Smooth muscle cell of the brain vasculature (primary cell): ENCODE measurements at regions not wholly inside any gene's neighbourhood (a gene's known extent, or its start where the extent isn't known, plus 50 kb on each side); places are given as distances from the start of the nearest gene placed in this dataset.

ENCODE experiments used
- DNase-seq: peaks from one replicate; pipeline ENCODE4 v3.0.0-alpha.2; 2012; ENCODE audit warnings: low read depth, low spot score

- DNase-seq = no peak
Measured at GRCh38 chr2:118322406-118322805, 234.1 kb downstream of the INSIG2 start.

GRCh38 chr2:118321432-118322105 is 233.3 kb downstream of the INSIG2 start:
- DNase-seq = no peak

- no peak for DNase-seq
Measured at GRCh38 chr2:118320658-118321057, 232.4 kb downstream of the INSIG2 start.

GRCh38 chr2:118320196-118320595 is 231.9 kb downstream of the INSIG2 start:
- no peak for DNase-seq

GRCh38 chr2:118319271-118319684 is 231.0 kb downstream of the INSIG2 start:
- DNase-seq = no peak

GRCh38 chr2:118315606-118316005 is 227.3 kb downstream of the INSIG2 start:
- DNase-seq = no peak

- DNase-seq = no peak
Measured at GRCh38 chr2:118312969-118313756, 224.9 kb downstream of the INSIG2 start.

GRCh38 chr2:118310681-118311429 is 222.6 kb downstream of the INSIG2 start:
- peak; percentile 10 for DNase-seq

- peak; percentile 10 for DNase-seq
Measured at GRCh38 chr2:118309946-118310680, 221.8 kb downstream of the INSIG2 start.

- DNase-seq = no peak
Measured at GRCh38 chr2:118309257-118309945, 221.1 kb downstream of the INSIG2 start.

- no peak for DNase-seq
Measured at GRCh38 chr2:118307864-118308263, 219.6 kb downstream of the INSIG2 start.

- DNase-seq = no peak
Measured at GRCh38 chr2:118301248-118301647, 213.0 kb downstream of the INSIG2 start.

- DNase-seq = no peak
Measured at GRCh38 chr2:118300832-118301231, 212.6 kb downstream of the INSIG2 start.

GRCh38 chr2:118296663-118297062 is 208.4 kb downstream of the INSIG2 start:
- no peak for DNase-seq

GRCh38 chr2:118295592-118296390 is 207.5 kb downstream of the INSIG2 start:
- DNase-seq = no peak

GRCh38 chr2:118294063-118294462 is 205.8 kb downstream of the INSIG2 start:
- no peak for DNase-seq

- no peak for DNase-seq
Measured at GRCh38 chr2:118292991-118293390, 204.7 kb downstream of the INSIG2 start.

- no peak for DNase-seq
Measured at GRCh38 chr2:118291251-118291880, 203.1 kb downstream of the INSIG2 start.

- no peak for DNase-seq
Measured at GRCh38 chr2:118290411-118291250, 202.4 kb downstream of the INSIG2 start.
